Karpas-422 (cell line): ENCODE measurements at regions not wholly inside any gene's neighbourhood (a gene's known extent, or its start where the extent isn't known, plus 50 kb on each side); places are given as distances from the start of the nearest gene placed in this dataset.
"Not testable (repeated sequence)": the region's sequence is repeated elsewhere in the genome, so short reads cannot be mapped to it uniquely, and the experiment has no call there.

Experiments used
- DNase-seq: peaks from one replicate; pipeline ENCODE4 v3.0.0-alpha.2; 2015
- H2AFZ ChIP-seq: fragments of 200-600 bp; sonication (generic); 2 replicates; pipeline ENCODE4 v1.6.1; 2014; ENCODE audit warnings: antibody characterized with exemption, low read length, mixed read lengths
- H3K27ac ChIP-seq: fragments of 200-600 bp; sonication (generic); 2 replicates; pipeline ENCODE4 v1.5.1; 2014; ENCODE audit warnings: mild to moderate bottlenecking, low read length, moderate library complexity
- H3K27me3 ChIP-seq: fragments of 200-600 bp; sonication (generic); 2 replicates; pipeline ENCODE4 v1.6.1; 2014; ENCODE audit warnings: low read length, mixed read lengths
- H3K36me3 ChIP-seq: fragments of 200-600 bp; sonication (generic); 2 replicates; pipeline ENCODE4 v1.6.1; 2014; ENCODE audit warnings: low read length, mixed read lengths; ENCODE audit not compliant: insufficient read depth
- H3K4me1 ChIP-seq: fragments of 200-600 bp; sonication (generic); 2 replicates; pipeline ENCODE4 v1.6.1; 2014; ENCODE audit warnings: mild to moderate bottlenecking, low read length, mixed read lengths
- H3K4me2 ChIP-seq: fragments of 200-600 bp; sonication (generic); 2 replicates; pipeline ENCODE4 v1.6.1; 2014; ENCODE audit warnings: low read length, low read depth, mild to moderate bottlenecking; ENCODE audit not compliant: poor library complexity, severe bottlenecking
- H3K4me3 ChIP-seq: fragments of 200-600 bp; sonication (generic); 2 replicates; pipeline ENCODE4 v1.5.1; 2014; ENCODE audit warnings: mild to moderate bottlenecking, antibody characterized with exemption, low read length, mixed read lengths
- H3K79me2 ChIP-seq: fragments of 200-600 bp; sonication (generic); 2 replicates; pipeline ENCODE4 v1.6.1; 2014; ENCODE audit warnings: mild to moderate bottlenecking, low read length, mixed read lengths
- H3K9ac ChIP-seq: fragments of 200-600 bp; sonication (generic); 2 replicates; pipeline ENCODE4 v1.6.0; 2014; ENCODE audit warnings: low read length
- H3K9me2 ChIP-seq: fragments of 200-600 bp; sonication (generic), shearing (Covaris generic); replicated peaks from 2 replicates; pipeline ENCODE4 v1.6.0; 2014; ENCODE audit warnings: mild to moderate bottlenecking, low read length, moderate library complexity; ENCODE audit not compliant: insufficient read depth
- H3K9me3 ChIP-seq: fragments of 300-700, 200-600 bp; sonication (generic); 2 replicates; pipeline ENCODE4 v1.6.1; 2014; ENCODE audit warnings: low read length, mixed read lengths
- H4K20me1 ChIP-seq: fragments of 200-600 bp; sonication (generic); 2 replicates; pipeline ENCODE4 v1.6.1; 2014; ENCODE audit warnings: mild to moderate bottlenecking, antibody characterized with exemption, low read length, low read depth; ENCODE audit not compliant: insufficient read depth

GRCh38 chr1:55868026-55868425 lies 652.9 kb upstream of the USP24 start:
- Histone ChIP-seq H4K20me1 (no peaks in the 10 kb centered on the region), H3K9ac (no peak overlapping the region), H2AFZ (no peak overlapping the region), H3K36me3 (no peaks in the 10 kb centered on the region), H3K9me2 (no peaks in the 10 kb centered on the region), H3K4me2 (no peak overlapping the region), H3K27ac (no peak overlapping the region), H3K4me3 (no peak overlapping the region), H3K27me3 (no peaks in the 10 kb centered on the region), H3K79me2 (no peaks in the 10 kb centered on the region), H3K4me1 (no peaks in the 10 kb centered on the region), H3K9me3 (no peaks in the 10 kb centered on the region)
- DNase-seq: peak; percentile 33

GRCh38 chr1:55867304-55867843 lies 652.2 kb upstream of the USP24 start:
- H3K36me3 ChIP-seq: no peaks in the 10 kb centered on the region
- H4K20me1 ChIP-seq: no peaks in the 10 kb centered on the region
- no peak overlapping the region for H3K27ac ChIP-seq
- H3K9ac ChIP-seq: no peak overlapping the region
- H3K4me2 ChIP-seq: no peak overlapping the region
- H3K9me3 ChIP-seq: no peaks in the 10 kb centered on the region
- H2AFZ ChIP-seq: no peak overlapping the region
- H3K4me3 ChIP-seq: no peak overlapping the region
- no peaks in the 10 kb centered on the region for H3K4me1 ChIP-seq
- H3K79me2 ChIP-seq: no peaks in the 10 kb centered on the region
- no peaks in the 10 kb centered on the region for H3K27me3 ChIP-seq
- DNase-seq: no peak
- no peaks in the 10 kb centered on the region for H3K9me2 ChIP-seq

- not testable (repeated sequence) for H3K4me1 ChIP-seq, H3K4me2 ChIP-seq, H3K27ac ChIP-seq, H3K27me3 ChIP-seq, H3K36me3 ChIP-seq, H3K9me3 ChIP-seq, H3K9me2 ChIP-seq, H3K79me2 ChIP-seq, H3K4me3 ChIP-seq, H3K9ac ChIP-seq, H4K20me1 ChIP-seq, H2AFZ ChIP-seq, DNase-seq
Measured at GRCh38 chr1:55865778-55866177, 650.6 kb upstream of the USP24 start.

- no peaks in the 10 kb centered on the region for H4K20me1 ChIP-seq
- no peak overlapping the region for H2AFZ ChIP-seq
- DNase-seq: no peak
- H3K4me3 ChIP-seq: no peak overlapping the region
- H3K9me2 ChIP-seq: no peaks in the 10 kb centered on the region
- H3K27me3 ChIP-seq: no peaks in the 10 kb centered on the region
- H3K9ac ChIP-seq: no peak overlapping the region
- H3K4me1 ChIP-seq: no peaks in the 10 kb centered on the region
- H3K79me2 ChIP-seq: no peaks in the 10 kb centered on the region
- no peaks in the 10 kb centered on the region for H3K36me3 ChIP-seq
- H3K9me3 ChIP-seq: no peaks in the 10 kb centered on the region
- no peak overlapping the region for H3K27ac ChIP-seq
- no peak overlapping the region for H3K4me2 ChIP-seq
Measured at GRCh38 chr1:55864251-55864650, 649.1 kb upstream of the USP24 start.

- H3K27ac ChIP-seq: no peak overlapping the region
- H3K9me3 ChIP-seq: no peaks in the 10 kb centered on the region
- no peaks in the 10 kb centered on the region for H3K79me2 ChIP-seq
- no peaks in the 10 kb centered on the region for H4K20me1 ChIP-seq
- H3K27me3 ChIP-seq: no peaks in the 10 kb centered on the region
- H3K9ac ChIP-seq: no peak overlapping the region
- no peaks in the 10 kb centered on the region for H3K9me2 ChIP-seq
- DNase-seq: no peak
- H3K4me2 ChIP-seq: no peak overlapping the region
- no peaks in the 10 kb centered on the region for H3K4me1 ChIP-seq
- no peaks in the 10 kb centered on the region for H3K36me3 ChIP-seq
- H3K4me3 ChIP-seq: no peak overlapping the region
- H2AFZ ChIP-seq: no peak overlapping the region
Measured at GRCh38 chr1:55861676-55862340, 646.6 kb upstream of the USP24 start.

- Histone ChIP-seq H3K4me3 (no peak overlapping the region), H3K9me3 (no peaks in the 10 kb centered on the region), H3K36me3 (no peaks in the 10 kb centered on the region), H3K27ac (no peak overlapping the region), H3K9ac (no peak overlapping the region), H3K9me2 (no peaks in the 10 kb centered on the region), H3K27me3 (no peaks in the 10 kb centered on the region), H2AFZ (no peak overlapping the region), H3K4me1 (no peaks in the 10 kb centered on the region), H4K20me1 (no peaks in the 10 kb centered on the region), H3K4me2 (no peak overlapping the region), H3K79me2 (no peaks in the 10 kb centered on the region)
- peak; percentile 43 for DNase-seq
Measured at GRCh38 chr1:55860798-55861519, 645.8 kb upstream of the USP24 start.

- no peak overlapping the region for H3K9ac ChIP-seq
- no peaks in the 10 kb centered on the region for H3K27me3 ChIP-seq
- no peak overlapping the region for H3K4me3 ChIP-seq
- no peak overlapping the region for H3K4me2 ChIP-seq
- H3K9me3 ChIP-seq: no peaks in the 10 kb centered on the region
- no peaks in the 10 kb centered on the region for H3K4me1 ChIP-seq
- H3K36me3 ChIP-seq: no peaks in the 10 kb centered on the region
- H4K20me1 ChIP-seq: no peaks in the 10 kb centered on the region
- H3K27ac ChIP-seq: no peak overlapping the region
- H3K79me2 ChIP-seq: no peaks in the 10 kb centered on the region
- DNase-seq: no peak
- no peaks in the 10 kb centered on the region for H3K9me2 ChIP-seq
- H2AFZ ChIP-seq: no peak overlapping the region
Measured at GRCh38 chr1:55860326-55860725, 645.2 kb upstream of the USP24 start.

GRCh38 chr1:55854911-55855310 lies 639.7 kb upstream of the USP24 start:
- Histone ChIP-seq H4K20me1 (no peaks in the 10 kb centered on the region), H3K9me2 (no peaks in the 10 kb centered on the region), H3K9ac (no peak overlapping the region), H3K4me1 (no peaks in the 10 kb centered on the region), H3K9me3 (no peaks in the 10 kb centered on the region), H3K27ac (no peak overlapping the region), H3K4me2 (no peak overlapping the region), H3K4me3 (no peak overlapping the region), H2AFZ (no peak overlapping the region), H3K36me3 (no peaks in the 10 kb centered on the region), H3K79me2 (no peaks in the 10 kb centered on the region), H3K27me3 (no peaks in the 10 kb centered on the region)
- peak; percentile 27 for DNase-seq
